C4-2B (cell line): ENCODE measurements at regions not wholly inside any gene's neighbourhood (a gene's known extent, or its start where the extent isn't known, plus 50 kb on each side); places are given as distances from the start of the nearest gene placed in this dataset.

Experiments used
- H3K27ac ChIP-seq: fragments of 450-650 bp; 2 replicates; pipeline ENCODE4 v1.5.1; 2017
- ZFX ChIP-seq: fragments of 450-650 bp; IDR thresholded peaks from 2 replicates; pipeline ENCODE4 v1.6.1; 2017
- TF ChIP-seq, protein P1 (sequence below): fragments of 450-650 bp; conservative IDR thresholded peaks from 2 replicates; pipeline ENCODE4 v1.5.1; 2017; ENCODE audit warnings: mild to moderate bottlenecking

DNA sequence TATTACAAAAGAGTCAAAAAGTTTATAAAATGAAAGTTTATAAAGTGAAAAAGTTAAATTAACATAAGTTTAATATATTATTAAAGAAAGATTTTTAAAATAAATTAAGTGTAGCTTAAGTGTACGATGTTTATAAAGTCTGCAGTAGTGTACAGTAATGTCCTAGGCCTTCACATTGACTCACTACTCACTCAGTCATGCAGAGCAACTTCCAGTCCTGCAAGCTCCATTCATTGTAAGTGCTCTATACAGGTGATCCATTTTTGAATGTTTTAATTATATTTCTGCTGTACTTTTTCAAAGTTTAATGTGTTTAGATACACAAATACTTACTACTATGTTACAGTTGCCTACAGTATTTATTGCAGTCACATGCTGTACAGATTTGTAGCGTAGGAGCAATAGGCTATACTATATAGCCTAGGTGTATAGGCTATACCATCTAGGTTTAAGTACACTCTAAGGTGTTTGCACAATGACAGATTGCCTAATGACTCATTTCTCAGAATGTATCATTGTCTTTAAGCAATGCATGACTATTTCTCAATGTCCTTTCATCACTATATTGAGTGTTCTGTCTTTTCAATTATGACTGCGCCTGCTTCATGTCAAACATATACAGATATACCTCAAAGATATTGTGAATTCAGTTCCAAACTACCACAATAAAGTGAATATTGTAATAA is 1110.3 kb upstream of the MAP3K7 start:
- H3K27ac ChIP-seq = no peak overlapping the region
- TF ChIP-seq ZFX = no peak
- TF ChIP-seq, protein P1, sequence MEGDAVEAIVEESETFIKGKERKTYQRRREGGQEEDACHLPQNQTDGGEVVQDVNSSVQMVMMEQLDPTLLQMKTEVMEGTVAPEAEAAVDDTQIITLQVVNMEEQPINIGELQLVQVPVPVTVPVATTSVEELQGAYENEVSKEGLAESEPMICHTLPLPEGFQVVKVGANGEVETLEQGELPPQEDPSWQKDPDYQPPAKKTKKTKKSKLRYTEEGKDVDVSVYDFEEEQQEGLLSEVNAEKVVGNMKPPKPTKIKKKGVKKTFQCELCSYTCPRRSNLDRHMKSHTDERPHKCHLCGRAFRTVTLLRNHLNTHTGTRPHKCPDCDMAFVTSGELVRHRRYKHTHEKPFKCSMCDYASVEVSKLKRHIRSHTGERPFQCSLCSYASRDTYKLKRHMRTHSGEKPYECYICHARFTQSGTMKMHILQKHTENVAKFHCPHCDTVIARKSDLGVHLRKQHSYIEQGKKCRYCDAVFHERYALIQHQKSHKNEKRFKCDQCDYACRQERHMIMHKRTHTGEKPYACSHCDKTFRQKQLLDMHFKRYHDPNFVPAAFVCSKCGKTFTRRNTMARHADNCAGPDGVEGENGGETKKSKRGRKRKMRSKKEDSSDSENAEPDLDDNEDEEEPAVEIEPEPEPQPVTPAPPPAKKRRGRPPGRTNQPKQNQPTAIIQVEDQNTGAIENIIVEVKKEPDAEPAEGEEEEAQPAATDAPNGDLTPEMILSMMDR = no peak

DNA sequence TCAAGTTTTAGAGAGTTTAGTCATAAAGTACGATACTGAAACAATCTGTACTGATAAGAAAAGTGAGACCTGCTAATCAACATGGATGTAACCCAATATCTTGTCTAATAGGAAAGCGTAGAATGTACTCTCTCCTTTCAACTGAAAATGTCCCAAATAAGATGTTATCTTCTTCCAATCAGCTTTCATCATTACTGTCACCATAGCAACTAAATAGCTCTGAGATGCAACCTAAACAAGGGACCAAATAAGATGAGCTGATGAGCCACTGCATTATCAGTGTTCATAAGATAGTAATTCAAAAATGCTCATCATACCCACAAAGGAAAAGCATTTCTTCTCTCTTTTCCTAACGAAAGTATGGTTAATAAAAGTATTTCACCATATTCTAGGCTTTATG is 1108.3 kb upstream of the MAP3K7 start:
- no peak for TF ChIP-seq ZFX
- H3K27ac ChIP-seq = no peak overlapping the region

DNA sequence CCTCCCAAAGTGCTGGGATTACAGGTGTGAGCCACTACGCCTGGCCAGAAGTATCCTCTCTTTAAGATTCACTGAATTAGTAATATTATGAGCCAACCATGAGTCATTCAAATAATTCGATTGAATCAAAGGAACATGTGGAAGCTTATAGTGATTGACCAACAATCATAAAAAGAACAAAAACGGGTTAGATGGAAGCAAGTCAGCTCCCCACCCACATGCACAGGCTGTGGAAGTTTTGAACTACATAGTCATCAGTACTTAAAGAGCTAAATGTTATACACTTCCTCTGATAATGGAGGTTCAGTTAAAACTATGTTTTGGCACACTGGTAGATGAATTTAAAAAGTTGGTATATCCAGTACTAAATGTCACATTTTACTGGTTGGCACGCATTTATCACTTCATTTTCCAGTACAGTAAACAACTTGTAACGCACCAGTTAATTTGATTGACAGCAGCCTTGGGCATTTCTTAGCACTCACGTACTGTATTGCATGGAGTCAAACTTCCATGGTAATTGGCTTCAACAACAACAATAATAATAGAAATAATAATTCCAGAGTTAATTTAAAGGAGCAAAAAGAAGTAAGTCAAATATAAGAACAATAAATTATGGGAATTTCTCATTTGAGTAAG is 1107.3 kb upstream of the MAP3K7 start:
- TF ChIP-seq, protein P1 = no peak
- TF ChIP-seq ZFX = no peak
- H3K27ac ChIP-seq = no peak overlapping the region

GRCh38 chr6:91691449-91691848 is 1104.6 kb upstream of the MAP3K7 start:
- TF ChIP-seq, protein P1 = no peak
- TF ChIP-seq ZFX = no peak
- no peak overlapping the region for H3K27ac ChIP-seq

GRCh38 chr6:91683240-91683639 is 1096.4 kb upstream of the MAP3K7 start:
- no peak overlapping the region for H3K27ac ChIP-seq
- TF ChIP-seq, protein P1 = no peak
- no peak for TF ChIP-seq ZFX

- H3K27ac ChIP-seq = no peak overlapping the region
- no peak for TF ChIP-seq ZFX
- TF ChIP-seq, protein P1 = no peak
Measured at GRCh38 chr6:91681296-91681695, 1094.4 kb upstream of the MAP3K7 start.

GRCh38 chr6:91678679-91679446 is 1092.0 kb upstream of the MAP3K7 start:
- TF ChIP-seq, protein P1 = no peak
- TF ChIP-seq ZFX = no peak
- no peak overlapping the region for H3K27ac ChIP-seq
